B cell (primary cell): ENCODE measurements at regions not wholly inside any gene's neighbourhood (a gene's known extent, or its start where the extent isn't known, plus 50 kb on each side); places are given as distances from the start of the nearest gene placed in this dataset.

Source experiments
- ATAC-seq: fragments of 200-7000 bp; cut with Tn5 transposase; one replicate; pipeline ENCODE4 v1.10.0; 2021; ENCODE audit warnings: low read depth, mild to moderate bottlenecking, moderate number of reproducible peaks, moderate library complexity
- CTCF ChIA-PET: fragments of 350-600 bp; sonication (Branson Sonifier 250); formaldehyde crosslinking; loops from one replicate; lab custom pipeline; 2021; ENCODE audit warnings: antibody characterized with exemption, inconsistent platforms; lab: Charles Lee
- POLR2A ChIA-PET: fragments of 350-600 bp; sonication (Branson Sonifier 250); formaldehyde crosslinking; loops from one replicate; lab custom pipeline; 2021; ENCODE audit warnings: antibody characterized with exemption; lab: Charles Lee
- DNase-seq: peaks from one replicate; pipeline ENCODE4 v3.0.0; 2013
- H2AFZ ChIP-seq: 2 replicates; pipeline ENCODE4 v1.6.1; 2012; ENCODE audit warnings: mild to moderate bottlenecking, low read depth, low read length; ENCODE audit not compliant: insufficient read depth, poor library complexity, severe bottlenecking
- H3K27ac ChIP-seq, 2 donors: 1 replicate in 1 of 2; 2 replicates in 1 of 2; pipeline ENCODE4 v1.5.1; 2012 to 2013; ENCODE audit warnings: low read length in 2 of 2, mild to moderate bottlenecking in 2 of 2, moderate library complexity in 1 of 2
- H3K27me3 ChIP-seq, 4 experiments: fragments of 200-600 bp in 1 of 4; sonication (generic) in 1 of 4; replicated peaks in 1 of 4; 1 replicate in 2 of 4; 2 replicates in 2 of 4; pipeline versions ENCODE4 v1.6.1 to v1.7.0; 2013 to 2016; ENCODE audit warnings: low read length in 3 of 4, mild to moderate bottlenecking in 2 of 4, mixed read lengths in 1 of 4, moderate library complexity in 1 of 4; ENCODE audit not compliant: insufficient read depth in 4 of 4, control insufficient read depth in 3 of 4; ENCODE audit errors: control extremely low read depth in 1 of 4
- H3K36me3 ChIP-seq, 2 experiments: replicated peaks in 1 of 2; 1 replicate in 1 of 2; 2 replicates in 1 of 2; pipeline versions ENCODE4 v1.6.1 to v1.7.1; 2013; ENCODE audit warnings: low read length in 1 of 2; ENCODE audit not compliant: insufficient read depth in 2 of 2, control insufficient read depth in 1 of 2; ENCODE audit errors: control extremely low read depth in 1 of 2, extremely low read depth in 1 of 2
- H3K4me1 ChIP-seq, 2 donors: fragments of 200-600 bp in 1 of 2; sonication (generic) in 1 of 2; 1 replicate in 1 of 2; 2 replicates in 1 of 2; pipeline versions ENCODE4 v1.5.1 to v1.6.1; 2013 to 2017; ENCODE audit warnings: low read length in 2 of 2; ENCODE audit not compliant: control insufficient read depth in 2 of 2, insufficient read depth in 2 of 2
- H3K4me2 ChIP-seq: replicated peaks from 2 replicates; pipeline ENCODE3; 2012; ENCODE audit warnings: mild to moderate bottlenecking, low read depth, low read length; ENCODE audit not compliant: poor library complexity, severe bottlenecking
- H3K4me3 ChIP-seq, 5 experiments: fragments of 200-600 bp in 1 of 5; sonication (generic) in 1 of 5; 1 replicate in 3 of 5; 2 replicates in 2 of 5; pipeline versions ENCODE4 v1.5.1 to v1.7.0; 2011 to 2016; ENCODE audit warnings: low read length in 4 of 5, mild to moderate bottlenecking in 4 of 5, low read depth in 2 of 5, control low read depth in 1 of 5, moderate library complexity in 1 of 5; ENCODE audit not compliant: insufficient read depth in 1 of 5; ENCODE audit errors: control extremely low read depth in 1 of 5, extremely low read depth in 1 of 5
- H3K79me2 ChIP-seq: fragments of 200-600 bp; sonication (generic); one replicate; pipeline ENCODE4 v1.6.0; 2016; ENCODE audit warnings: low read length; ENCODE audit not compliant: control insufficient read depth, insufficient read depth
- H3K9ac ChIP-seq: fragments of 200-600 bp; sonication (generic); 2 replicates; pipeline ENCODE4 v1.6.1; 2017; ENCODE audit warnings: mild to moderate bottlenecking, low read length, moderate library complexity
- H3K9me3 ChIP-seq, 3 donors: one replicate each; pipeline versions ENCODE4 v1.6.1 to v1.7.1; 2013; ENCODE audit warnings: low read length in 2 of 3; ENCODE audit not compliant: control insufficient read depth in 2 of 3, insufficient read depth in 1 of 3; ENCODE audit errors: control extremely low read depth in 1 of 3
- H4K20me1 ChIP-seq: 2 replicates; pipeline ENCODE4 v1.6.0; 2012; ENCODE audit warnings: mild to moderate bottlenecking, low read length; ENCODE audit not compliant: insufficient read depth, control insufficient read depth, poor library complexity, severe bottlenecking
- H3K27ac Mint-ChIP-seq: one replicate; pipeline ENCODE4 v1.8.0; 2021; ENCODE audit warnings: mixed read lengths
- H3K27me3 Mint-ChIP-seq: one replicate; pipeline ENCODE4 v1.8.0; 2021; ENCODE audit warnings: mixed read lengths
- H3K4me1 Mint-ChIP-seq: one replicate; pipeline ENCODE4 v1.8.0; 2021; ENCODE audit warnings: mixed read lengths
- H3K4me3 Mint-ChIP-seq: one replicate; pipeline ENCODE4 v1.8.0; 2021; ENCODE audit warnings: mixed read lengths
- H3K9me3 Mint-ChIP-seq: one replicate; pipeline ENCODE4 v1.8.0; 2022; ENCODE audit warnings: mixed read lengths; ENCODE audit not compliant: insufficient read depth
- CTCF ChIP-seq: fragments of 200-600 bp; IDR thresholded peaks from one replicate; pipeline ENCODE4 v1.8.0; 2022; ENCODE audit warnings: antibody characterized with exemption, mild to moderate bottlenecking
- EZH2 ChIP-seq: IDR thresholded peaks from 2 replicates; pipeline ENCODE4 v1.6.1; 2012; ENCODE audit warnings: borderline replicate concordance, low read depth, mild to moderate bottlenecking, moderate library complexity, low read length; ENCODE audit not compliant: insufficient read depth, poor library complexity, severe bottlenecking
- WGBS: methylation state at CpG from one replicate; pipeline ENCODE4 v1.1.5; 2013; ENCODE audit warnings: missing lambda C conversion rate; ENCODE audit not compliant: insufficient coverage; 5-methylcytosine and 5-hydroxymethylcytosine counted together
- intact Hi-C: fragments of 100-400 bp; cut with micrococcal nuclease; formaldehyde crosslinking; loops from one replicate; pipeline ENCODE4 v1.10.0; 2022

GRCh38 chr17:72491102-72491501 lies 370.3 kb downstream of the SOX9 start:
- no peak for ATAC-seq
- CTCF ChIA-PET = no interaction called here

GRCh38 chr17:72492494-72492893 lies 371.7 kb downstream of the SOX9 start:
- Histone ChIP-seq H3K27me3 (no peaks in the 10 kb centered on the region), H3K9me3 (peaks cover 0 to 6% (median 2%) of the 10 kb centered on the region in 3 donors), H3K4me2 (no peak overlapping the region), H3K4me1 (no peaks in the 10 kb centered on the region), H3K9ac (no peak overlapping the region), H3K27ac (no peak overlapping the region), H3K36me3 (no peaks in the 10 kb centered on the region), H4K20me1 (no peaks in the 10 kb centered on the region), H3K79me2 (no peaks in the 10 kb centered on the region), H3K4me3 (no peak overlapping the region), H2AFZ (no peak overlapping the region)
- ChIA-PET POLR2A (no interaction called here), CTCF (no interaction called here)
- TF ChIP-seq CTCF = no peak
- TF ChIP-seq EZH2 = no peak
- Mint-ChIP-seq H3K9me3 (no peaks in the 10 kb centered on the region), H3K27me3 (peaks cover 3% of the 10 kb centered on the region), H3K4me3 (no peak overlapping the region), H3K27ac (no peak overlapping the region), H3K4me1 (no peaks in the 10 kb centered on the region)
- DNase-seq (no peak), ATAC-seq (no peak)
- intact Hi-C loops = no loop called here
- WGBS = 100% methylated on average over 2 of the region's 2 CpGs

More at GRCh38 chr17:72491102-72491501, 370.3 kb downstream of the SOX9 start:
- H3K36me3 ChIP-seq = no peaks in the 10 kb centered on the region
- no peaks in the 10 kb centered on the region for H3K27me3 ChIP-seq
- H3K4me2 ChIP-seq = no peak overlapping the region
- Mint-ChIP-seq H3K9me3 (no peaks in the 10 kb centered on the region), H3K27me3 (peaks cover 3% of the 10 kb centered on the region), H3K4me3 (no peak overlapping the region), H3K4me1 (no peaks in the 10 kb centered on the region), H3K27ac (no peak overlapping the region)
- H3K4me1 ChIP-seq = no peaks in the 10 kb centered on the region
- no peaks in the 10 kb centered on the region for H3K79me2 ChIP-seq
- H3K9ac ChIP-seq = no peak overlapping the region
- 86% methylated on average over 2 of the region's 2 CpGs for WGBS
- POLR2A ChIA-PET = no interaction called here
- TF ChIP-seq EZH2 (no peak), CTCF (no peak)
- H3K4me3 ChIP-seq = no peak overlapping the region
- no peaks in the 10 kb centered on the region for H4K20me1 ChIP-seq
- H3K9me3 ChIP-seq = peaks cover 0 to 6% (median 2%) of the 10 kb centered on the region in 3 donors
- no peak for DNase-seq
- intact Hi-C loops = no loop called here
- H2AFZ ChIP-seq = no peak overlapping the region
- H3K27ac ChIP-seq = no peak overlapping the region
